CD4-positive, alpha-beta memory T cell (primary cell): ENCODE measurements at regions not wholly inside any gene's neighbourhood (a gene's known extent, or its start where the extent isn't known, plus 50 kb on each side); places are given as distances from the start of the nearest gene placed in this dataset.

ENCODE experiments used
- CTCF ChIA-PET: fragments of 350-600 bp; sonication (Branson Sonifier 250); formaldehyde crosslinking; loops from one replicate; lab custom pipeline; 2021; ENCODE audit warnings: inconsistent platforms; ENCODE audit not compliant: partially characterized antibody; lab: Charles Lee
- POLR2A ChIA-PET: fragments of 350-600 bp; sonication (Branson Sonifier 250); formaldehyde crosslinking; loops from one replicate; lab custom pipeline; 2021; ENCODE audit not compliant: partially characterized antibody; lab: Charles Lee
- DNase-seq, 5 donors: peaks; one replicate each; pipeline versions ENCODE4 v3.0.0 to v3.0.0-alpha.2; 2020 to 2022; ENCODE audit warnings: mixed read lengths in 1 of 5
- H3K27ac ChIP-seq: one replicate; pipeline ENCODE4 v1.7.0; 2013; ENCODE audit warnings: low read depth, low read length
- H3K27me3 ChIP-seq: 2 replicates; pipeline ENCODE4 v1.7.0; 2013; ENCODE audit warnings: mild to moderate bottlenecking, low read length, moderate library complexity; ENCODE audit not compliant: insufficient read depth
- H3K36me3 ChIP-seq: 2 replicates; pipeline ENCODE4 v1.7.0; 2013; ENCODE audit warnings: mild to moderate bottlenecking, low read length, moderate library complexity; ENCODE audit not compliant: insufficient read depth
- H3K4me1 ChIP-seq: 2 replicates; pipeline ENCODE4 v1.7.0; 2013; ENCODE audit warnings: mild to moderate bottlenecking, low read length, moderate library complexity; ENCODE audit not compliant: insufficient read depth
- H3K4me3 ChIP-seq, 2 donors: one replicate each; pipeline ENCODE4 v1.7.0; 2013; ENCODE audit warnings: low read length in 2 of 2, mild to moderate bottlenecking in 1 of 2
- H3K9me3 ChIP-seq, 2 donors: one replicate each; pipeline ENCODE4 v1.7.0; 2013; ENCODE audit warnings: low read length in 2 of 2, control low read depth in 1 of 2; ENCODE audit not compliant: control insufficient read depth in 1 of 2
- H3K27ac Mint-ChIP-seq, 7 donors: one replicate each; pipeline ENCODE4 v1.8.0; 2020 to 2021; ENCODE audit warnings: mixed read lengths in 7 of 7, mild to moderate bottlenecking in 6 of 7, inconsistent platforms in 3 of 7, moderate library complexity in 3 of 7
- H3K27me3 Mint-ChIP-seq, 2 donors: one replicate each; pipeline ENCODE4 v1.8.0; 2020 to 2021; ENCODE audit warnings: mixed read lengths in 2 of 2
- H3K36me3 Mint-ChIP-seq, 2 donors: one replicate each; pipeline ENCODE4 v1.8.0; 2020 to 2021; ENCODE audit warnings: mixed read lengths in 2 of 2, inconsistent platforms in 1 of 2, mild to moderate bottlenecking in 1 of 2
- H3K4me1 Mint-ChIP-seq, 4 donors: one replicate each; pipeline ENCODE4 v1.8.0; 2020 to 2021; ENCODE audit warnings: mixed read lengths in 4 of 4, mild to moderate bottlenecking in 1 of 4
- H3K4me3 Mint-ChIP-seq, 8 donors: one replicate each; pipeline ENCODE4 v1.8.0; 2020 to 2021; ENCODE audit warnings: mixed read lengths in 8 of 8, mild to moderate bottlenecking in 7 of 8, moderate library complexity in 6 of 8, inconsistent platforms in 3 of 8
- H3K9me3 Mint-ChIP-seq, 8 donors: one replicate each; pipeline ENCODE4 v1.8.0; 2020 to 2021; ENCODE audit warnings: mixed read lengths in 8 of 8, mild to moderate bottlenecking in 5 of 8, inconsistent platforms in 3 of 8, moderate library complexity in 1 of 8
- intact Hi-C: fragments of 100-400 bp; cut with micrococcal nuclease; formaldehyde crosslinking; loops from one replicate; pipeline ENCODE4 v1.15.1; 2023

GRCh38 chr13:90770334-90770733 is 577.2 kb upstream of the MIR17HG start:
- Histone ChIP-seq H3K27me3 (no peaks in the 10 kb centered on the region), H3K4me1 (no peaks in the 10 kb centered on the region), H3K4me3 (no peak overlapping the region), H3K36me3 (no peaks in the 10 kb centered on the region), H3K27ac (no peak overlapping the region), H3K9me3 (no peaks in the 10 kb centered on the region)
- Mint-ChIP-seq H3K9me3 (peaks cover 0 to 13% (median 3%) of the 10 kb centered on the region in 8 donors), H3K27ac (no peak overlapping the region), H3K36me3 (no peaks in the 10 kb centered on the region), H3K4me3 (no peak overlapping the region), H3K4me1 (no peaks in the 10 kb centered on the region), H3K27me3 (no peaks in the 10 kb centered on the region)
- ChIA-PET POLR2A (no interaction called here), CTCF (no interaction called here)
- DNase-seq: no peak
- intact Hi-C loops: no loop called here

GRCh38 chr13:90773681-90774080 is 573.8 kb upstream of the MIR17HG start:
- no peak overlapping the region for H3K4me3 Mint-ChIP-seq
- no peak overlapping the region for H3K27ac Mint-ChIP-seq
- Histone ChIP-seq H3K4me3 (no peak overlapping the region), H3K4me1 (no peaks in the 10 kb centered on the region), H3K36me3 (no peaks in the 10 kb centered on the region), H3K27me3 (no peaks in the 10 kb centered on the region), H3K27ac (no peak overlapping the region), H3K9me3 (no peaks in the 10 kb centered on the region)
- H3K9me3 Mint-ChIP-seq: peaks cover 0 to 16% (median 8%) of the 10 kb centered on the region in 8 donors
- no peaks in the 10 kb centered on the region for H3K36me3 Mint-ChIP-seq
- H3K4me1 Mint-ChIP-seq: no peaks in the 10 kb centered on the region
- ChIA-PET CTCF (no interaction called here), POLR2A (no interaction called here)
- H3K27me3 Mint-ChIP-seq: no peaks in the 10 kb centered on the region
- intact Hi-C loops: no loop called here
- DNase-seq: no peak

- Histone ChIP-seq H3K4me3 (no peak overlapping the region), H3K36me3 (no peaks in the 10 kb centered on the region), H3K4me1 (no peaks in the 10 kb centered on the region), H3K27ac (no peak overlapping the region), H3K27me3 (no peaks in the 10 kb centered on the region), H3K9me3 (no peaks in the 10 kb centered on the region)
- Mint-ChIP-seq H3K4me3 (no peak overlapping the region), H3K36me3 (no peaks in the 10 kb centered on the region), H3K27me3 (no peaks in the 10 kb centered on the region), H3K27ac (no peak overlapping the region), H3K4me1 (no peaks in the 10 kb centered on the region), H3K9me3 (peaks cover 0 to 11% (median 6%) of the 10 kb centered on the region in 8 donors)
- ChIA-PET CTCF (no interaction called here), POLR2A (no interaction called here)
- intact Hi-C loops: no loop called here
- no peak for DNase-seq
Observed at GRCh38 chr13:90776051-90776748, 571.3 kb upstream of the MIR17HG start.

- Histone ChIP-seq H3K27ac (no peak overlapping the region), H3K4me1 (no peaks in the 10 kb centered on the region), H3K27me3 (no peaks in the 10 kb centered on the region), H3K9me3 (no peaks in the 10 kb centered on the region), H3K36me3 (no peaks in the 10 kb centered on the region), H3K4me3 (no peak overlapping the region)
- POLR2A ChIA-PET: no interaction called here
- Mint-ChIP-seq H3K36me3 (no peaks in the 10 kb centered on the region), H3K4me1 (no peaks in the 10 kb centered on the region), H3K27me3 (no peaks in the 10 kb centered on the region), H3K4me3 (no peak overlapping the region), H3K27ac (no peak overlapping the region), H3K9me3 (peaks cover 0 to 4% (median 0%) of the 10 kb centered on the region in 8 donors)
- intact Hi-C loops: loop anchor here (2.0 kb wide), 1 partner anchor 20 kb away; no protein-coding TSS in a partner anchor
- CTCF ChIA-PET: no interaction called here
- no peak for DNase-seq
Observed at GRCh38 chr13:90783273-90783672, 564.2 kb upstream of the MIR17HG start.

GRCh38 chr13:90787007-90787406 is 560.5 kb upstream of the MIR17HG start:
- no peak overlapping the region for H3K27ac Mint-ChIP-seq
- peaks cover 0 to 5% (median under 1%) of the 10 kb centered on the region in 8 donors for H3K9me3 Mint-ChIP-seq
- Histone ChIP-seq H3K4me1 (no peaks in the 10 kb centered on the region), H3K27me3 (no peaks in the 10 kb centered on the region), H3K9me3 (no peaks in the 10 kb centered on the region), H3K4me3 (no peak overlapping the region), H3K36me3 (no peaks in the 10 kb centered on the region), H3K27ac (no peak overlapping the region)
- ChIA-PET POLR2A (no interaction called here), CTCF (no interaction called here)
- H3K36me3 Mint-ChIP-seq: no peaks in the 10 kb centered on the region
- no peaks in the 10 kb centered on the region for H3K27me3 Mint-ChIP-seq
- no peaks in the 10 kb centered on the region for H3K4me1 Mint-ChIP-seq
- intact Hi-C loops: no loop called here
- no peak overlapping the region for H3K4me3 Mint-ChIP-seq
- no peak for DNase-seq

- Histone ChIP-seq H3K27me3 (no peaks in the 10 kb centered on the region), H3K27ac (no peak overlapping the region), H3K4me3 (no peak overlapping the region), H3K4me1 (no peaks in the 10 kb centered on the region), H3K36me3 (no peaks in the 10 kb centered on the region), H3K9me3 (no peaks in the 10 kb centered on the region)
- ChIA-PET POLR2A (no interaction called here), CTCF (no interaction called here)
- Mint-ChIP-seq H3K27ac (no peak overlapping the region), H3K4me1 (no peaks in the 10 kb centered on the region), H3K4me3 (no peak overlapping the region), H3K36me3 (no peaks in the 10 kb centered on the region), H3K27me3 (no peaks in the 10 kb centered on the region), H3K9me3 (peaks cover 0 to 4% (median under 1%) of the 10 kb centered on the region in 8 donors)
- intact Hi-C loops: no loop called here
- DNase-seq: no peak
Observed at GRCh38 chr13:90792335-90792734, 555.2 kb upstream of the MIR17HG start.

GRCh38 chr13:90793261-90793820 is 554.1 kb upstream of the MIR17HG start:
- ChIA-PET CTCF (no interaction called here), POLR2A (no interaction called here)
- intact Hi-C loops: no loop called here
- peaks cover 0 to 4% (median 0%) of the 10 kb centered on the region in 8 donors for H3K9me3 Mint-ChIP-seq
- H3K27me3 Mint-ChIP-seq: no peaks in the 10 kb centered on the region
- Histone ChIP-seq H3K36me3 (no peaks in the 10 kb centered on the region), H3K4me3 (no peak overlapping the region), H3K27ac (no peak overlapping the region), H3K27me3 (no peaks in the 10 kb centered on the region), H3K9me3 (no peaks in the 10 kb centered on the region), H3K4me1 (no peaks in the 10 kb centered on the region)
- H3K4me3 Mint-ChIP-seq: no peak overlapping the region
- H3K4me1 Mint-ChIP-seq: no peaks in the 10 kb centered on the region
- no peak overlapping the region for H3K27ac Mint-ChIP-seq
- DNase-seq: no peak
- no peaks in the 10 kb centered on the region for H3K36me3 Mint-ChIP-seq
